Loucy (cell line): ENCODE measurements at regions not wholly inside any gene's neighbourhood (a gene's known extent, or its start where the extent isn't known, plus 50 kb on each side); places are given as distances from the start of the nearest gene placed in this dataset.

Experiments
- H2AFZ ChIP-seq: fragments of 200-600 bp; sonication (generic); 2 replicates; pipeline ENCODE4 v1.6.0; 2016; ENCODE audit warnings: antibody characterized with exemption, mild to moderate bottlenecking, low read length, moderate library complexity
- H3F3A ChIP-seq: fragments of 200-600 bp; 2 replicates; pipeline ENCODE4 v1.6.0; 2016; ENCODE audit warnings: antibody characterized with exemption, low read depth, mild to moderate bottlenecking
- H3K27me3 ChIP-seq: fragments of 200-600 bp; sonication (generic); 2 replicates; pipeline ENCODE4 v1.6.1; 2014; ENCODE audit warnings: low read length, mild to moderate bottlenecking; ENCODE audit not compliant: insufficient read depth, poor library complexity, severe bottlenecking
- H3K36me3 ChIP-seq: fragments of 200-600 bp; sonication (generic); 2 replicates; pipeline ENCODE4 v1.6.1; 2016; ENCODE audit warnings: low read length; ENCODE audit not compliant: insufficient read depth
- H3K4me1 ChIP-seq: fragments of 200-600 bp; sonication (generic); 2 replicates; pipeline ENCODE4 v1.5.1; 2014; ENCODE audit warnings: low read length, mild to moderate bottlenecking; ENCODE audit not compliant: insufficient read depth, poor library complexity, severe bottlenecking
- H3K4me2 ChIP-seq: fragments of 200-600 bp; sonication (generic); 2 replicates; pipeline ENCODE4 v1.6.0; 2014; ENCODE audit warnings: antibody characterized with exemption, low read length, low read depth, mild to moderate bottlenecking; ENCODE audit not compliant: poor library complexity, severe bottlenecking
- H3K4me3 ChIP-seq: fragments of 200-600 bp; sonication (generic); 2 replicates; pipeline ENCODE4 v1.5.1; 2014; ENCODE audit warnings: low read length, mild to moderate bottlenecking, mixed read lengths; ENCODE audit not compliant: poor library complexity, severe bottlenecking
- H3K79me2 ChIP-seq: fragments of 200-600 bp; sonication (generic); 2 replicates; pipeline ENCODE4 v1.6.1; 2014; ENCODE audit warnings: low read length; ENCODE audit not compliant: insufficient read depth
- H3K9ac ChIP-seq: fragments of 200-600 bp; sonication (generic); 2 replicates; pipeline ENCODE4 v1.6.0; 2014; ENCODE audit warnings: mild to moderate bottlenecking, low read depth, low read length, moderate library complexity; ENCODE audit not compliant: poor library complexity, severe bottlenecking
- H3K9me2 ChIP-seq: fragments of 200-600 bp; sonication (generic); replicated peaks from 2 replicates; pipeline ENCODE4 v1.6.1; 2016; ENCODE audit warnings: low read depth, low read length, mixed read lengths
- H3K9me3 ChIP-seq: fragments of 200-600 bp; sonication (generic); 2 replicates; pipeline ENCODE4 v1.6.1; 2014; ENCODE audit warnings: mild to moderate bottlenecking, antibody characterized with exemption, low read length, low read depth; ENCODE audit not compliant: insufficient read depth
- H4K20me1 ChIP-seq: fragments of 200-600 bp; sonication (generic); 2 replicates; pipeline ENCODE4 v1.6.0; 2014; ENCODE audit warnings: antibody characterized with exemption, low read length, mild to moderate bottlenecking; ENCODE audit not compliant: insufficient read depth, poor library complexity, severe bottlenecking
- EZH2phosphoT487 ChIP-seq: fragments of 200-600 bp; IDR thresholded peaks from 2 replicates; pipeline ENCODE4 v1.6.1; 2018; ENCODE audit warnings: antibody characterized with exemption, mild to moderate bottlenecking, moderate library complexity, borderline replicate concordance
- TF ChIP-seq, protein P1 (sequence below): fragments of 200-600 bp; sonication (generic); conservative IDR thresholded peaks from 2 replicates; pipeline ENCODE4 v1.5.1; 2014; ENCODE audit warnings: mild to moderate bottlenecking, antibody characterized with exemption, low read length

GRCh38 chr13:40043764-40044163 lies 388.3 kb downstream of the COG6 start:
- Histone ChIP-seq H3K79me2 (no peaks in the 10 kb centered on the region), H3K27me3 (no peaks in the 10 kb centered on the region), H3F3A (no peaks in the 10 kb centered on the region), H3K9me2 (no peaks in the 10 kb centered on the region), H4K20me1 (no peaks in the 10 kb centered on the region), H3K4me2 (no peak overlapping the region), H3K36me3 (no peaks in the 10 kb centered on the region), H3K4me3 (no peak overlapping the region), H2AFZ (no peak overlapping the region), H3K9ac (no peak overlapping the region), H3K4me1 (no peaks in the 10 kb centered on the region), H3K9me3 (no peaks in the 10 kb centered on the region)
- no peak for TF ChIP-seq EZH2phosphoT487
- TF ChIP-seq, protein P1, sequence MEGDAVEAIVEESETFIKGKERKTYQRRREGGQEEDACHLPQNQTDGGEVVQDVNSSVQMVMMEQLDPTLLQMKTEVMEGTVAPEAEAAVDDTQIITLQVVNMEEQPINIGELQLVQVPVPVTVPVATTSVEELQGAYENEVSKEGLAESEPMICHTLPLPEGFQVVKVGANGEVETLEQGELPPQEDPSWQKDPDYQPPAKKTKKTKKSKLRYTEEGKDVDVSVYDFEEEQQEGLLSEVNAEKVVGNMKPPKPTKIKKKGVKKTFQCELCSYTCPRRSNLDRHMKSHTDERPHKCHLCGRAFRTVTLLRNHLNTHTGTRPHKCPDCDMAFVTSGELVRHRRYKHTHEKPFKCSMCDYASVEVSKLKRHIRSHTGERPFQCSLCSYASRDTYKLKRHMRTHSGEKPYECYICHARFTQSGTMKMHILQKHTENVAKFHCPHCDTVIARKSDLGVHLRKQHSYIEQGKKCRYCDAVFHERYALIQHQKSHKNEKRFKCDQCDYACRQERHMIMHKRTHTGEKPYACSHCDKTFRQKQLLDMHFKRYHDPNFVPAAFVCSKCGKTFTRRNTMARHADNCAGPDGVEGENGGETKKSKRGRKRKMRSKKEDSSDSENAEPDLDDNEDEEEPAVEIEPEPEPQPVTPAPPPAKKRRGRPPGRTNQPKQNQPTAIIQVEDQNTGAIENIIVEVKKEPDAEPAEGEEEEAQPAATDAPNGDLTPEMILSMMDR = no peak

DNA sequence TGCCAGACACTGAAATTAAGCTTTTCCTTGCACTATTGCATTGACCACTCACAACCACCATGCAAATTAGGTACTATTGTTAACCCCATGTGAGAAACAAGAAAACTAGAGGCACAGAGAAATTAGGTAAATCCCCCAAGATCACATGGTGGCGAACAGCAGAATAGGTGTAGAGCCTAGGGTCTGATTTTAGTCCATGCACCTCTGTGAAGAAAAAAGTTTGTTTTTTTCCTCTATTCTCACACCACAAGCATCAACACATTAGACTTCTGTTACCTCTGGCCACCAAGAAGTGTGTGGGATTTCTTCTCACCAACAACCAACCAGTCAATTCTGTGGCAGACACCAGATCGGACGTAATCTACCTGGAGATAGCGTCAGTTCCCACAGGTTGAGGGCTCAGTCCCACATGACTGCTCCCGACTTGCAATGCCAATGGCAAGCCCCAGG lies 391.9 kb downstream of the COG6 start:
- no peaks in the 10 kb centered on the region for H3K79me2 ChIP-seq
- H3K9ac ChIP-seq = no peak overlapping the region
- H3K36me3 ChIP-seq = no peaks in the 10 kb centered on the region
- H3K9me3 ChIP-seq = no peaks in the 10 kb centered on the region
- H2AFZ ChIP-seq = no peak overlapping the region
- no peak overlapping the region for H3K4me3 ChIP-seq
- no peaks in the 10 kb centered on the region for H3K27me3 ChIP-seq
- H3K4me1 ChIP-seq = no peaks in the 10 kb centered on the region
- H3K9me2 ChIP-seq = no peaks in the 10 kb centered on the region
- H4K20me1 ChIP-seq = no peaks in the 10 kb centered on the region
- H3K4me2 ChIP-seq = no peak overlapping the region
- no peaks in the 10 kb centered on the region for H3F3A ChIP-seq
- TF ChIP-seq, protein P1 = no peak
- TF ChIP-seq EZH2phosphoT487 = no peak

GRCh38 chr13:40048551-40048950 lies 393.1 kb downstream of the COG6 start:
- Histone ChIP-seq H3K9me2 (no peaks in the 10 kb centered on the region), H3K4me1 (no peaks in the 10 kb centered on the region), H2AFZ (no peak overlapping the region), H3K79me2 (no peaks in the 10 kb centered on the region), H3K27me3 (no peaks in the 10 kb centered on the region), H3K4me2 (no peak overlapping the region), H3K36me3 (no peaks in the 10 kb centered on the region), H3K9ac (no peak overlapping the region), H3F3A (no peaks in the 10 kb centered on the region), H3K9me3 (no peaks in the 10 kb centered on the region), H4K20me1 (no peaks in the 10 kb centered on the region), H3K4me3 (no peak overlapping the region)
- TF ChIP-seq, protein P1 = no peak
- TF ChIP-seq EZH2phosphoT487 = no peak
